Osteocyte (in vitro differentiated cells): ENCODE measurements at regions not wholly inside any gene's neighbourhood (a gene's known extent, or its start where the extent isn't known, plus 50 kb on each side); places are given as distances from the start of the nearest gene placed in this dataset.

Source experiments
- DNase-seq: peaks from one replicate; pipeline ENCODE4 v3.0.0; 2021; ENCODE audit warnings: mixed read lengths; ENCODE audit not compliant: unreplicated experiment; ENCODE audit errors: extremely low spot score
- H3K27ac Mint-ChIP-seq: one replicate; pipeline ENCODE4 v1.8.0; 2021; ENCODE audit warnings: mild to moderate bottlenecking, mixed read lengths; ENCODE audit not compliant: unreplicated experiment
- H3K27me3 Mint-ChIP-seq: one replicate; pipeline ENCODE4 v1.8.0; 2021; ENCODE audit warnings: mixed read lengths; ENCODE audit not compliant: unreplicated experiment
- H3K36me3 Mint-ChIP-seq: one replicate; pipeline ENCODE4 v1.8.0; 2021; ENCODE audit warnings: mixed read lengths; ENCODE audit not compliant: unreplicated experiment
- H3K4me1 Mint-ChIP-seq: one replicate; pipeline ENCODE4 v1.8.0; 2021; ENCODE audit warnings: mixed read lengths; ENCODE audit not compliant: unreplicated experiment
- H3K4me3 Mint-ChIP-seq: one replicate; pipeline ENCODE4 v1.8.0; 2021; ENCODE audit warnings: mild to moderate bottlenecking, moderate library complexity, mixed read lengths; ENCODE audit not compliant: unreplicated experiment
- H3K9me3 Mint-ChIP-seq: one replicate; pipeline ENCODE4 v1.8.0; 2021; ENCODE audit warnings: mixed read lengths; ENCODE audit not compliant: unreplicated experiment
- CTCF ChIP-seq: fragments of 200-600 bp; sonication (generic); IDR thresholded peaks from 2 replicates; pipeline ENCODE4 v1.5.0; 2021; ENCODE audit warnings: antibody characterized with exemption, mild to moderate bottlenecking, moderate library complexity

GRCh38 chr6:77332915-77333623, 130.2 kb downstream of the HTR1B start:
- Mint-ChIP-seq H3K27me3 (no peaks in the 10 kb centered on the region), H3K27ac (no peak overlapping the region), H3K36me3 (peaks cover 4% of the 10 kb centered on the region), H3K4me3 (no peak overlapping the region), H3K9me3 (peaks cover 26% of the 10 kb centered on the region), H3K4me1 (no peaks in the 10 kb centered on the region)
- no peak for DNase-seq
- no peak for TF ChIP-seq CTCF

GRCh38 chr6:77326711-77327110, 136.6 kb downstream of the HTR1B start:
- Mint-ChIP-seq H3K27me3 (no peaks in the 10 kb centered on the region), H3K4me3 (no peak overlapping the region), H3K27ac (peak overlapping the region; percentile 57), H3K9me3 (peaks cover 3% of the 10 kb centered on the region), H3K36me3 (peaks cover 7% of the 10 kb centered on the region), H3K4me1 (peaks cover 22% of the 10 kb centered on the region)
- TF ChIP-seq CTCF = no peak
- DNase-seq = no peak

- Mint-ChIP-seq H3K4me3 (no peak overlapping the region), H3K27me3 (no peaks in the 10 kb centered on the region), H3K4me1 (peaks cover 22% of the 10 kb centered on the region), H3K9me3 (peaks cover 3% of the 10 kb centered on the region), H3K27ac (peak overlapping the region; percentile 57), H3K36me3 (peaks cover 3% of the 10 kb centered on the region)
- no peak for TF ChIP-seq CTCF
- no peak for DNase-seq
Observed at GRCh38 chr6:77326029-77326428, 137.3 kb downstream of the HTR1B start.

GRCh38 chr6:77324866-77325265, 138.4 kb downstream of the HTR1B start:
- no peak overlapping the region for H3K4me3 Mint-ChIP-seq
- peaks cover 3% of the 10 kb centered on the region for H3K9me3 Mint-ChIP-seq
- no peak for DNase-seq
- no peak for TF ChIP-seq CTCF
- no peaks in the 10 kb centered on the region for H3K27me3 Mint-ChIP-seq
- H3K4me1 Mint-ChIP-seq = peaks cover 26% of the 10 kb centered on the region
- no peak overlapping the region for H3K27ac Mint-ChIP-seq
- H3K36me3 Mint-ChIP-seq = peaks cover 3% of the 10 kb centered on the region

- Mint-ChIP-seq H3K36me3 (peaks cover 3% of the 10 kb centered on the region), H3K4me3 (no peak overlapping the region), H3K4me1 (peaks cover 26% of the 10 kb centered on the region), H3K27ac (no peak overlapping the region), H3K27me3 (no peaks in the 10 kb centered on the region), H3K9me3 (peaks cover 3% of the 10 kb centered on the region)
- no peak for TF ChIP-seq CTCF
- no peak for DNase-seq
Observed at GRCh38 chr6:77322604-77323003, 140.7 kb downstream of the HTR1B start.
